PC-3 (cell line): ENCODE measurements at regions not wholly inside any gene's neighbourhood (a gene's known extent, or its start where the extent isn't known, plus 50 kb on each side); places are given as distances from the start of the nearest gene placed in this dataset.

Source experiments
- ATAC-seq: fragments of 200-7000 bp; cut with Tn5 transposase; 2 replicates; pipeline ENCODE4 v1.9.1; 2020; ENCODE audit warnings: mild to moderate bottlenecking, moderate library complexity
- BruUV-seq: library from RNA; stranded (reverse); fragments of 400-500 nt; replicated peaks from 2 replicates; lab custom pipeline; 2021; lab: Mats Ljungman, UMichigan
- CTCF ChIA-PET: fragments of 300-600 bp; sonication (Branson Sonifier 250); formaldehyde crosslinking; loops from one replicate; lab custom pipeline; 2022; ENCODE audit warnings: antibody characterized with exemption; lab: Charles Lee
- POLR2A ChIA-PET: fragments of 300-600 bp; sonication (Branson Sonifier 250); formaldehyde crosslinking; loops from one replicate; lab custom pipeline; 2022; ENCODE audit warnings: antibody characterized with exemption; ENCODE audit not compliant: unreplicated experiment; lab: Charles Lee
- DNase-seq: peaks from one replicate; pipeline ENCODE4 v3.0.0-alpha.2; 2015
- H2AFZ ChIP-seq: fragments of 300-600 bp; sonication (generic); 2 replicates; pipeline ENCODE4 v1.6.0; 2016; ENCODE audit warnings: antibody characterized with exemption, low read length
- H3F3A ChIP-seq: fragments of 300-600 bp; sonication (generic); one replicate; pipeline ENCODE4 v1.6.0; 2017; ENCODE audit warnings: antibody characterized with exemption, low read length, control low read depth, mild to moderate bottlenecking; ENCODE audit not compliant: unreplicated experiment
- H3K27ac ChIP-seq: fragments of 300-600 bp; sonication (generic); 2 replicates; pipeline ENCODE4 v1.5.1; 2016; ENCODE audit warnings: mild to moderate bottlenecking, low read length
- H3K27me3 ChIP-seq: fragments of 300-600 bp; sonication (generic); 2 replicates; pipeline ENCODE4 v1.6.1; 2016; ENCODE audit warnings: low read length, mixed read lengths
- H3K36me3 ChIP-seq: fragments of 300-600 bp; sonication (generic); 2 replicates; pipeline ENCODE4 v1.6.1; 2016; ENCODE audit warnings: low read depth, mixed run types, low read length, mixed read lengths
- H3K4me1 ChIP-seq: fragments of 300-600 bp; sonication (generic); 2 replicates; pipeline ENCODE4 v1.5.1; 2016; ENCODE audit warnings: low read length; ENCODE audit not compliant: insufficient read depth
- H3K4me2 ChIP-seq: fragments of 300-600 bp; sonication (generic); 2 replicates; pipeline ENCODE4 v1.6.0; 2016; ENCODE audit warnings: low read length
- H3K4me3 ChIP-seq: fragments of 300-600 bp; sonication (generic); 2 replicates; pipeline ENCODE4 v1.5.1; 2016; ENCODE audit warnings: mild to moderate bottlenecking, low read length, mixed read lengths
- H3K79me2 ChIP-seq: fragments of 300-600 bp; sonication (generic); 2 replicates; pipeline ENCODE4 v1.6.1; 2017; ENCODE audit warnings: low read length, mixed read lengths
- H3K9ac ChIP-seq: fragments of 300-600 bp; sonication (generic); 2 replicates; pipeline ENCODE4 v1.6.0; 2016; ENCODE audit warnings: mild to moderate bottlenecking, low read length
- H3K9me2 ChIP-seq: fragments of 300-600 bp; sonication (generic); replicated peaks from 2 replicates; pipeline ENCODE4 v1.6.1; 2016; ENCODE audit warnings: mixed run types, low read length, mixed read lengths
- H3K9me3 ChIP-seq: fragments of 300-600 bp; sonication (generic); 2 replicates; pipeline ENCODE4 v1.6.1; 2016; ENCODE audit warnings: low read length, mixed read lengths
- H4K20me1 ChIP-seq: fragments of 300-600 bp; sonication (generic); 2 replicates; pipeline ENCODE4 v1.6.1; 2016; ENCODE audit warnings: low read length, mixed read lengths
- CTCF ChIP-seq: fragments of 300-600 bp; sonication (generic); conservative IDR thresholded peaks from 2 replicates; pipeline ENCODE4 v1.5.1; 2017; ENCODE audit warnings: antibody characterized with exemption, low read depth, mild to moderate bottlenecking, low read length
- EZH2 ChIP-seq: fragments of 300-600 bp; sonication (generic); IDR thresholded peaks from one replicate; pipeline ENCODE4 v1.6.1; 2017; ENCODE audit warnings: antibody characterized with exemption, mild to moderate bottlenecking, low read length; ENCODE audit not compliant: unreplicated experiment
- EZH2phosphoT487 ChIP-seq: fragments of 300-600 bp; sonication (generic); IDR thresholded peaks from 2 replicates; pipeline ENCODE4 v1.6.1; 2018; ENCODE audit warnings: mild to moderate bottlenecking, antibody characterized with exemption, low read length, borderline replicate concordance
- intact Hi-C: fragments of 100-400 bp; cut with micrococcal nuclease; formaldehyde crosslinking; loops from 2 replicates; pipeline ENCODE4 v1.9.0; 2023

- Histone ChIP-seq H3K9ac (no peak overlapping the region), H3K79me2 (no peaks in the 10 kb centered on the region), H3K4me3 (no peak overlapping the region), H2AFZ (no peak overlapping the region), H3K27me3 (no peaks in the 10 kb centered on the region), H3K27ac (no peak overlapping the region), H3K4me1 (peaks cover 20% of the 10 kb centered on the region), H3K9me2 (no peaks in the 10 kb centered on the region), H3F3A (no peaks in the 10 kb centered on the region), H3K4me2 (no peak overlapping the region), H4K20me1 (no peaks in the 10 kb centered on the region), H3K9me3 (no peaks in the 10 kb centered on the region), H3K36me3 (no peaks in the 10 kb centered on the region; the same call in 1 of the 2 replicates)
- DNase-seq (no peak), ATAC-seq (no peak)
- POLR2A ChIA-PET = no interaction called here
- TF ChIP-seq CTCF = no peak
- no peak for TF ChIP-seq EZH2
- no peak for TF ChIP-seq EZH2phosphoT487
- intact Hi-C loops = no loop called here
- no TSS peak for BruUV-seq
- CTCF ChIA-PET = no interaction called here
These were observed 657.6 kb downstream of the CCDC171 start for GRCh38 chr9:16210440-16210839.

- no peaks in the 10 kb centered on the region; the same call in 1 of the 2 replicates for H3K36me3 ChIP-seq
- no peaks in the 10 kb centered on the region for H3F3A ChIP-seq
- ChIA-PET POLR2A (no interaction called here), CTCF (no interaction called here)
- TF ChIP-seq EZH2phosphoT487 (no peak), CTCF (no peak), EZH2 (no peak)
- ATAC-seq (no peak), DNase-seq (no peak)
- no peaks in the 10 kb centered on the region for H3K79me2 ChIP-seq
- no peak overlapping the region for H3K4me2 ChIP-seq
- no peaks in the 10 kb centered on the region for H3K9me2 ChIP-seq
- H3K4me3 ChIP-seq = no peak overlapping the region
- no peaks in the 10 kb centered on the region for H4K20me1 ChIP-seq
- no TSS peak for BruUV-seq
- intact Hi-C loops = no loop called here
- no peaks in the 10 kb centered on the region for H3K9me3 ChIP-seq
- H3K27me3 ChIP-seq = no peaks in the 10 kb centered on the region
- no peak overlapping the region for H3K9ac ChIP-seq
- H2AFZ ChIP-seq = no peak overlapping the region
- H3K27ac ChIP-seq = no peak overlapping the region
- H3K4me1 ChIP-seq = peaks cover 24% of the 10 kb centered on the region
These were observed 658.5 kb downstream of the BNC2 start for GRCh38 chr9:16211946-16212345.

GRCh38 chr9:16213781-16214515 lies 656.5 kb downstream of the BNC2 start:
- CTCF ChIA-PET = no interaction called here

More at GRCh38 chr9:16213781-16214515, 656.5 kb downstream of the BNC2 start:
- H2AFZ ChIP-seq = peak overlapping the region; percentile 47
- H3K27me3 ChIP-seq = no peaks in the 10 kb centered on the region
- no peaks in the 10 kb centered on the region for H4K20me1 ChIP-seq
- BruUV-seq = no TSS peak
- no peak overlapping the region for H3K4me3 ChIP-seq
- no peaks in the 10 kb centered on the region for H3K79me2 ChIP-seq
- H3K9me2 ChIP-seq = no peaks in the 10 kb centered on the region
- H3K9ac ChIP-seq = peak overlapping the region; percentile 58
- DNase-seq (peak; percentile 93), ATAC-seq (peak; percentile 98)
- intact Hi-C loops = loop anchor here (1.0 kb wide), 1 partner anchor 341 kb away; no protein-coding TSS in a partner anchor
- H3K27ac ChIP-seq = peak overlapping the region; percentile 88
- H3F3A ChIP-seq = no peaks in the 10 kb centered on the region
- H3K36me3 ChIP-seq = no peaks in the 10 kb centered on the region; the same call in 1 of the 2 replicates
- peaks cover 24% of the 10 kb centered on the region for H3K4me1 ChIP-seq
- POLR2A ChIA-PET = interaction anchor here (0.6 to 0.8 kb wide), 3 partner anchors 11 to 295 kb away, joined by 3 to 5 read pairs (median 4); no protein-coding TSS in a partner anchor
- TF ChIP-seq EZH2phosphoT487 = no peak
- no peak for TF ChIP-seq CTCF
- no peak for TF ChIP-seq EZH2
- no peaks in the 10 kb centered on the region for H3K9me3 ChIP-seq
- peak overlapping the region; percentile 68 for H3K4me2 ChIP-seq
